Nephron (organoid): ENCODE measurements at regions not wholly inside any gene's neighbourhood (a gene's known extent, or its start where the extent isn't known, plus 50 kb on each side); places are given as distances from the start of the nearest gene placed in this dataset.

Experiments used
- H3K27ac Mint-ChIP-seq, 3 experiments: 2 replicates each; pipeline ENCODE4 v1.8.0; 2020; ENCODE audit warnings: mixed read lengths in 3 of 3, mild to moderate bottlenecking in 2 of 3, moderate library complexity in 1 of 3
- H3K27me3 Mint-ChIP-seq: 2 replicates; pipeline ENCODE4 v1.8.0; 2021; ENCODE audit warnings: low read depth, mild to moderate bottlenecking, moderate library complexity, mixed read lengths
- H3K36me3 Mint-ChIP-seq: 2 replicates; pipeline ENCODE4 v1.8.0; 2020; ENCODE audit warnings: low read depth, mixed read lengths
- H3K4me1 Mint-ChIP-seq: 2 replicates; pipeline ENCODE4 v1.8.0; 2020; ENCODE audit warnings: mixed read lengths
- H3K4me3 Mint-ChIP-seq, 3 experiments: 2 replicates each; pipeline ENCODE4 v1.8.0; 2020; ENCODE audit warnings: mild to moderate bottlenecking in 3 of 3, mixed read lengths in 3 of 3, moderate library complexity in 2 of 3
- H3K9me3 Mint-ChIP-seq: 2 replicates; pipeline ENCODE4 v1.8.0; 2020; ENCODE audit warnings: mixed read lengths
- CTCF ChIP-seq, 3 experiments: fragments of 200-600 bp; sonication (generic); IDR thresholded peaks; one replicate each; pipeline ENCODE4 v1.5.0; 2021; ENCODE audit warnings: antibody characterized with exemption in 3 of 3; ENCODE audit not compliant: unreplicated experiment in 3 of 3

GRCh38 chr9:79012561-79012960 lies 559.2 kb upstream of the TLE4 start:
- H3K4me3 Mint-ChIP-seq: no peak overlapping the region

GRCh38 chr9:79013715-79014610 lies 557.8 kb upstream of the TLE4 start:
- Mint-ChIP-seq H3K27ac (no peak overlapping the region), H3K4me1 (no peaks in the 10 kb centered on the region), H3K27me3 (peaks cover 4% of the 10 kb centered on the region), H3K9me3 (peaks cover 9% of the 10 kb centered on the region), H3K36me3 (no peaks in the 10 kb centered on the region), H3K4me3 (no peak overlapping the region)
- no peak for TF ChIP-seq CTCF (IDR thresholded peaks at IDR 0.05; ENCODE audit: unreplicated experiment in 3 of 3)

More at GRCh38 chr9:79012561-79012960, 559.2 kb upstream of the TLE4 start:
- Mint-ChIP-seq H3K4me1 (no peaks in the 10 kb centered on the region), H3K27me3 (peaks cover 9% of the 10 kb centered on the region), H3K27ac (no peak overlapping the region), H3K36me3 (no peaks in the 10 kb centered on the region), H3K9me3 (peaks cover 5% of the 10 kb centered on the region)
- TF ChIP-seq CTCF (IDR thresholded peaks at IDR 0.05; ENCODE audit: unreplicated experiment in 3 of 3): no peak

GRCh38 chr9:79014929-79015699 lies 556.7 kb upstream of the TLE4 start:
- Mint-ChIP-seq H3K36me3 (no peaks in the 10 kb centered on the region), H3K4me1 (no peaks in the 10 kb centered on the region), H3K27me3 (peaks cover 3% of the 10 kb centered on the region), H3K27ac (no peak overlapping the region), H3K4me3 (no peak overlapping the region), H3K9me3 (peaks cover 5% of the 10 kb centered on the region)
- TF ChIP-seq CTCF (IDR thresholded peaks at IDR 0.05; ENCODE audit: unreplicated experiment in 3 of 3): no peak

- Mint-ChIP-seq H3K27me3 (no peaks in the 10 kb centered on the region), H3K27ac (no peak overlapping the region), H3K9me3 (peaks cover 8% of the 10 kb centered on the region), H3K4me1 (peaks cover 5% of the 10 kb centered on the region), H3K4me3 (no peak overlapping the region), H3K36me3 (no peaks in the 10 kb centered on the region)
- no peak for TF ChIP-seq CTCF (IDR thresholded peaks at IDR 0.05; ENCODE audit: unreplicated experiment in 3 of 3)
Observed at GRCh38 chr9:79015951-79016350, 555.8 kb upstream of the TLE4 start.

GRCh38 chr9:79020276-79020675 lies 551.5 kb upstream of the TLE4 start:
- Mint-ChIP-seq H3K9me3 (peaks cover 5% of the 10 kb centered on the region), H3K36me3 (no peaks in the 10 kb centered on the region), H3K4me1 (peaks cover 5% of the 10 kb centered on the region), H3K27me3 (no peaks in the 10 kb centered on the region), H3K4me3 (no peak overlapping the region), H3K27ac (no peak overlapping the region)
- no peak for TF ChIP-seq CTCF (IDR thresholded peaks at IDR 0.05; ENCODE audit: unreplicated experiment in 3 of 3)
